ENCODE measurements at regions not wholly inside any gene's neighbourhood (a gene's known extent, or its start where the extent isn't known, plus 50 kb on each side); places are given as distances from the start of the nearest gene placed in this dataset.

GRCh38 chr2:180141600-180141999 is 134.5 kb upstream of the CWC22 start:
- POLR2A ChIA-PET (ENCODE audit: low non-redundant PET), result no interaction called here
- no TSS peak for BruUV-seq (replicated peaks)
- Histone ChIP-seq H3K9me3 (ENCODE audit: low read depth, low read length, poor library complexity, severe bottlenecking) (no peaks in the 10 kb centered on the region), H3K4me1 (ENCODE audit: insufficient read depth, low read length, poor library complexity, severe bottlenecking) (no peaks in the 10 kb centered on the region), H3K36me3 (ENCODE audit: insufficient read depth, low read length, poor library complexity, severe bottlenecking) (no peaks in the 10 kb centered on the region), H3K27me3 (replicated peaks; ENCODE audit: insufficient read depth, low read depth, low read length, poor library complexity) (no peaks in the 10 kb centered on the region), H3K4me3 (ENCODE audit: low read depth, low read length, poor library complexity, severe bottlenecking) (no peak overlapping the region), H3K27ac (ENCODE audit: low read depth, low read length, poor library complexity, severe bottlenecking) (no peak overlapping the region)
- CTCF ChIA-PET, result no interaction called here
- no peak for TF ChIP-seq EZH2 (IDR thresholded peaks at IDR 0.05; ENCODE audit: borderline replicate concordance, low read depth, low read length, poor library complexity, severe bottlenecking)
- TF ChIP-seq, protein P1, sequence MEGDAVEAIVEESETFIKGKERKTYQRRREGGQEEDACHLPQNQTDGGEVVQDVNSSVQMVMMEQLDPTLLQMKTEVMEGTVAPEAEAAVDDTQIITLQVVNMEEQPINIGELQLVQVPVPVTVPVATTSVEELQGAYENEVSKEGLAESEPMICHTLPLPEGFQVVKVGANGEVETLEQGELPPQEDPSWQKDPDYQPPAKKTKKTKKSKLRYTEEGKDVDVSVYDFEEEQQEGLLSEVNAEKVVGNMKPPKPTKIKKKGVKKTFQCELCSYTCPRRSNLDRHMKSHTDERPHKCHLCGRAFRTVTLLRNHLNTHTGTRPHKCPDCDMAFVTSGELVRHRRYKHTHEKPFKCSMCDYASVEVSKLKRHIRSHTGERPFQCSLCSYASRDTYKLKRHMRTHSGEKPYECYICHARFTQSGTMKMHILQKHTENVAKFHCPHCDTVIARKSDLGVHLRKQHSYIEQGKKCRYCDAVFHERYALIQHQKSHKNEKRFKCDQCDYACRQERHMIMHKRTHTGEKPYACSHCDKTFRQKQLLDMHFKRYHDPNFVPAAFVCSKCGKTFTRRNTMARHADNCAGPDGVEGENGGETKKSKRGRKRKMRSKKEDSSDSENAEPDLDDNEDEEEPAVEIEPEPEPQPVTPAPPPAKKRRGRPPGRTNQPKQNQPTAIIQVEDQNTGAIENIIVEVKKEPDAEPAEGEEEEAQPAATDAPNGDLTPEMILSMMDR (conservative IDR thresholded peaks at IDR 0.05; ENCODE audit: low read depth, low read length), result no peak
- DNase-seq (ENCODE audit: low spot score), result no peak
- intact Hi-C loops (cut with micrococcal nuclease; ENCODE audit: unreplicated experiment), result no loop called here

- Histone ChIP-seq H3K4me1 (ENCODE audit: insufficient read depth, low read length, poor library complexity, severe bottlenecking) (no peaks in the 10 kb centered on the region), H3K27me3 (replicated peaks; ENCODE audit: insufficient read depth, low read depth, low read length, poor library complexity) (no peaks in the 10 kb centered on the region), H3K9me3 (ENCODE audit: low read depth, low read length, poor library complexity, severe bottlenecking) (no peaks in the 10 kb centered on the region), H3K36me3 (ENCODE audit: insufficient read depth, low read length, poor library complexity, severe bottlenecking) (no peaks in the 10 kb centered on the region), H3K4me3 (ENCODE audit: low read depth, low read length, poor library complexity, severe bottlenecking) (no peak overlapping the region), H3K27ac (ENCODE audit: low read depth, low read length, poor library complexity, severe bottlenecking) (no peak overlapping the region)
- TF ChIP-seq EZH2 (IDR thresholded peaks at IDR 0.05; ENCODE audit: borderline replicate concordance, low read depth, low read length, poor library complexity, severe bottlenecking), result no peak
- TF ChIP-seq, protein P1 (conservative IDR thresholded peaks at IDR 0.05; ENCODE audit: low read depth, low read length), result no peak
- DNase-seq (ENCODE audit: low spot score), result no peak
- intact Hi-C loops (cut with micrococcal nuclease; ENCODE audit: unreplicated experiment), result no loop called here
- no TSS peak for BruUV-seq (replicated peaks)
- CTCF ChIA-PET, result no interaction called here
- POLR2A ChIA-PET (ENCODE audit: low non-redundant PET), result no interaction called here
Observed at GRCh38 chr2:180133736-180134135, 126.6 kb upstream of the CWC22 start.

GRCh38 chr2:180130403-180130802 is 123.3 kb upstream of the CWC22 start:
- DNase-seq (ENCODE audit: low spot score), result no peak
- H3K4me3 ChIP-seq (ENCODE audit: low read depth, low read length, poor library complexity, severe bottlenecking), result no peak overlapping the region
- intact Hi-C loops (cut with micrococcal nuclease; ENCODE audit: unreplicated experiment), result no loop called here
- H3K36me3 ChIP-seq (ENCODE audit: insufficient read depth, low read length, poor library complexity, severe bottlenecking), result no peaks in the 10 kb centered on the region
- ChIA-PET CTCF (no interaction called here), POLR2A (ENCODE audit: low non-redundant PET) (no interaction called here)
- TF ChIP-seq, protein P1 (conservative IDR thresholded peaks at IDR 0.05; ENCODE audit: low read depth, low read length), result no peak
- no peak for TF ChIP-seq EZH2 (IDR thresholded peaks at IDR 0.05; ENCODE audit: borderline replicate concordance, low read depth, low read length, poor library complexity, severe bottlenecking)
- H3K4me1 ChIP-seq (ENCODE audit: insufficient read depth, low read length, poor library complexity, severe bottlenecking), result no peaks in the 10 kb centered on the region
- no peaks in the 10 kb centered on the region for H3K9me3 ChIP-seq (ENCODE audit: low read depth, low read length, poor library complexity, severe bottlenecking)
- peaks cover 4% of the 10 kb centered on the region for H3K27me3 ChIP-seq (replicated peaks; ENCODE audit: insufficient read depth, low read depth, low read length, poor library complexity)
- H3K27ac ChIP-seq (ENCODE audit: low read depth, low read length, poor library complexity, severe bottlenecking), result no peak overlapping the region
- no TSS peak for BruUV-seq (replicated peaks)

Data from A673 (cell line).